ENCODE measurements at regions not wholly inside any gene's neighbourhood (a gene's known extent, or its start where the extent isn't known, plus 50 kb on each side); places are given as distances from the start of the nearest gene placed in this dataset.

DNA sequence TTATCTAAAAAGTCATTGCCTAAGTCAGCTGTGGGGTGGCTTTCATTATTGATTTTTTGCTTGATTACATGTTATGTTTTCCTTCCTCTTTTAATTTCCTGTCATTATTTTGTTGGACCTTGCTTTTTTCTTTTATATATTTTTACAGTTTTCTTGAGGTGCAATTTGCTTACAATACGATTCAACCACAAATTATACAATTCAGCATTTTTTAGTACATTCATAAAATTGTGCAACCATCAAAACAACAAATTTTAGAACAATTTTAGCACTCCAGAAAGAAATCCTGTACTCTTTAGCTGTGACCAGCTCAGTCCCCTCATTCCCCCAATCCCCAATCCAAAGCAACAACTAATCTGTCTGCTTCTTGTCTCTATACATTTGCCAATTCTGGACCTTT lies 608.9 kb downstream of the C6orf118 start:
- TF ChIP-seq EZH2 (IDR thresholded peaks at IDR 0.05; ENCODE audit: borderline replicate concordance), result no peak
- TF ChIP-seq, protein P1, sequence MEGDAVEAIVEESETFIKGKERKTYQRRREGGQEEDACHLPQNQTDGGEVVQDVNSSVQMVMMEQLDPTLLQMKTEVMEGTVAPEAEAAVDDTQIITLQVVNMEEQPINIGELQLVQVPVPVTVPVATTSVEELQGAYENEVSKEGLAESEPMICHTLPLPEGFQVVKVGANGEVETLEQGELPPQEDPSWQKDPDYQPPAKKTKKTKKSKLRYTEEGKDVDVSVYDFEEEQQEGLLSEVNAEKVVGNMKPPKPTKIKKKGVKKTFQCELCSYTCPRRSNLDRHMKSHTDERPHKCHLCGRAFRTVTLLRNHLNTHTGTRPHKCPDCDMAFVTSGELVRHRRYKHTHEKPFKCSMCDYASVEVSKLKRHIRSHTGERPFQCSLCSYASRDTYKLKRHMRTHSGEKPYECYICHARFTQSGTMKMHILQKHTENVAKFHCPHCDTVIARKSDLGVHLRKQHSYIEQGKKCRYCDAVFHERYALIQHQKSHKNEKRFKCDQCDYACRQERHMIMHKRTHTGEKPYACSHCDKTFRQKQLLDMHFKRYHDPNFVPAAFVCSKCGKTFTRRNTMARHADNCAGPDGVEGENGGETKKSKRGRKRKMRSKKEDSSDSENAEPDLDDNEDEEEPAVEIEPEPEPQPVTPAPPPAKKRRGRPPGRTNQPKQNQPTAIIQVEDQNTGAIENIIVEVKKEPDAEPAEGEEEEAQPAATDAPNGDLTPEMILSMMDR (IDR thresholded peaks at IDR 0.05; ENCODE audit: poor library complexity), result no peak
- no peak for TF ChIP-seq EZH2phosphoT487 (IDR thresholded peaks at IDR 0.05; ENCODE audit: low read depth, severe bottlenecking, unreplicated experiment)
- WGBS (ENCODE audit: low lambda C conversion rate, missing lambda C conversion rate), result 80% methylated on average over 1 of the region's 1 CpG
- H3K36me3 ChIP-seq (replicated peaks; ENCODE audit: insufficient read depth, low read depth), result no peaks in the 10 kb centered on the region
- H3K27me3 ChIP-seq, result no peaks in the 10 kb centered on the region
- no peaks in the 10 kb centered on the region for H4K20me1 ChIP-seq (ENCODE audit: insufficient read depth, poor library complexity, severe bottlenecking)
- H3K4me1 ChIP-seq (ENCODE audit: insufficient read depth), result no peaks in the 10 kb centered on the region
- H3K27ac ChIP-seq, result no peak overlapping the region
- no peak overlapping the region for H3K4me3 ChIP-seq
- no peak for DNase-seq (ENCODE audit: low spot score)
- H3K79me2 ChIP-seq, result no peaks in the 10 kb centered on the region
- no peak overlapping the region for H3K4me2 ChIP-seq
- no peaks in the 10 kb centered on the region for H3K9me3 ChIP-seq (ENCODE audit: low read depth)
- H3K9me2 ChIP-seq (replicated peaks; ENCODE audit: insufficient read depth), result no peaks in the 10 kb centered on the region
- no peak overlapping the region for H2AFZ ChIP-seq

DNA sequence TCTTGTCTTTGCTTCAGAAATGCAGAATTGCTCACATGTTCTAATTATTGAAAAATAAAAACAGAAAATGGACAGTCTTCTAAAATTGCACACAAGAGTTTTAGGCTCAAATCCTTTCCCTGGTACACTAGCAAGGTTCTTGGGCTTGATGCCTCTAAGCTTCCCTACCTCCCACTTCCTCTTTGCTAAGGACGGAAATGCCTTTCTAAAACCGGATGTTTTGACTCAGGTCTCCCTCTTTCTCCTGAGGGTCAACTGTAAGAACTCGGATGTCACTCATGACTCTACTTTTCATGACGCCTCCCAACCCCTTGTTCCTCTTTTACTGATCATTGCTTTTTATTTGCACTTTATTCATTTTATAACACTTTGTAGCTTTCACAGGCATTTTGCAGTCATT lies 613.5 kb downstream of the C6orf118 start:
- Histone ChIP-seq H3K9me3 (ENCODE audit: low read depth) (no peaks in the 10 kb centered on the region), H3K4me2 (no peak overlapping the region), H4K20me1 (ENCODE audit: insufficient read depth, poor library complexity, severe bottlenecking) (no peaks in the 10 kb centered on the region), H3K4me3 (no peak overlapping the region), H3K9me2 (replicated peaks; ENCODE audit: insufficient read depth) (no peaks in the 10 kb centered on the region), H3K27me3 (no peaks in the 10 kb centered on the region), H3K36me3 (replicated peaks; ENCODE audit: insufficient read depth, low read depth) (no peaks in the 10 kb centered on the region), H2AFZ (no peak overlapping the region), H3K79me2 (no peaks in the 10 kb centered on the region), H3K27ac (no peak overlapping the region), H3K4me1 (ENCODE audit: insufficient read depth) (no peaks in the 10 kb centered on the region)
- no peak for DNase-seq (ENCODE audit: low spot score)
- TF ChIP-seq, protein P1 (IDR thresholded peaks at IDR 0.05; ENCODE audit: poor library complexity), result no peak
- no peak for TF ChIP-seq EZH2phosphoT487 (IDR thresholded peaks at IDR 0.05; ENCODE audit: low read depth, severe bottlenecking, unreplicated experiment)
- no peak for TF ChIP-seq EZH2 (IDR thresholded peaks at IDR 0.05; ENCODE audit: borderline replicate concordance)
- 76% methylated on average over 4 of the region's 4 CpGs for WGBS (ENCODE audit: low lambda C conversion rate, missing lambda C conversion rate)

DNA sequence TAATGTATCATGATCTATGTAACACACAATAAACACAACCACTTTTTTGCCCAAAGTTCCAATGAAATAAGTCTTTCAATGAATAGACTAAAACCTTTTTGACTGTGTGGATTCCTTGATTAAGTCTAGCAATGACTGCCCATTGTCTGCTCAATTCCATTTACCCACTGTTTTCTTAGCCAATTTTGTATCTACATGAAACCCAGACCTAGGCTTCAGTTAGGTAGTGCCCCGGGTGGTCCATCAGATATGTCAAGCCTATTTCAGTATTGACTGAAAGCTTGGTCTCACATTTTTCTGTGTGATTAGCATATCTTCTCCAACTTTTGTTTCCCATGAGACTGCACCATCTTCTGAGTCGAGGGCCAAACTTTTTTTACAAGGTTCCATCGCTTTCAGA lies 615.0 kb downstream of the C6orf118 start:
- H3K36me3 ChIP-seq (replicated peaks; ENCODE audit: insufficient read depth, low read depth), result no peaks in the 10 kb centered on the region
- H3K4me2 ChIP-seq, result no peak overlapping the region
- H3K9me3 ChIP-seq (ENCODE audit: low read depth), result no peaks in the 10 kb centered on the region
- no peak for DNase-seq (ENCODE audit: low spot score)
- no peaks in the 10 kb centered on the region for H3K9me2 ChIP-seq (replicated peaks; ENCODE audit: insufficient read depth)
- no peaks in the 10 kb centered on the region for H3K79me2 ChIP-seq
- TF ChIP-seq, protein P1 (IDR thresholded peaks at IDR 0.05; ENCODE audit: poor library complexity), result no peak
- no peak for TF ChIP-seq EZH2 (IDR thresholded peaks at IDR 0.05; ENCODE audit: borderline replicate concordance)
- no peak for TF ChIP-seq EZH2phosphoT487 (IDR thresholded peaks at IDR 0.05; ENCODE audit: low read depth, severe bottlenecking, unreplicated experiment)
- no peak overlapping the region for H3K4me3 ChIP-seq
- no peaks in the 10 kb centered on the region for H3K27me3 ChIP-seq
- no peak overlapping the region for H3K27ac ChIP-seq
- no peak overlapping the region for H2AFZ ChIP-seq
- WGBS (ENCODE audit: low lambda C conversion rate, missing lambda C conversion rate), result 86% methylated on average over 3 of the region's 3 CpGs
- no peaks in the 10 kb centered on the region for H4K20me1 ChIP-seq (ENCODE audit: insufficient read depth, poor library complexity, severe bottlenecking)
- H3K4me1 ChIP-seq (ENCODE audit: insufficient read depth), result no peaks in the 10 kb centered on the region

DNA sequence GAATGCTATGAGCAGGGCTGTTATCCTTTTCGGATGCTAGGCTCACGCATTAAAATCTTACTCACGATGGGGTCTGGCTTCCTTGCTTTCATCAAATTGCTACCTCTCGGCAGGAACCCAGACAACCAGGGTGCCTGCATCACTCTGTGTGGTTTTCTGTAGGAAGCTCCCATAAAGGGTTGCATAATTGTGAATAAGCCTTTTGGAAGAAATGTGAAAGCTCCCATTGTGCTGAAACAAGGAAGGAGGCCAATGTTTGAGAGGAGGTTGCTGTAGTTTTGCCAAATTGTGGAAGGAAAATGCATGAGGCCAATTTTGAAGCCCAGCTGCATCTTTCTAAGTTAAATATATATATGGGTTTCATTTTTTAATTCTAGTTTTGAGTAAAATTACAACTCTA lies 615.5 kb downstream of the C6orf118 start:
- TF ChIP-seq EZH2 (IDR thresholded peaks at IDR 0.05; ENCODE audit: borderline replicate concordance) (no peak), EZH2phosphoT487 (IDR thresholded peaks at IDR 0.05; ENCODE audit: low read depth, severe bottlenecking, unreplicated experiment) (no peak)
- TF ChIP-seq, protein P1 (IDR thresholded peaks at IDR 0.05; ENCODE audit: poor library complexity), result no peak

More for the DNA sequence above, 615.5 kb downstream of the C6orf118 start:
- Histone ChIP-seq H3K27ac (no peak overlapping the region), H3K4me1 (ENCODE audit: insufficient read depth) (no peaks in the 10 kb centered on the region), H3K4me2 (no peak overlapping the region), H3K79me2 (no peaks in the 10 kb centered on the region), H3K9me3 (ENCODE audit: low read depth) (no peaks in the 10 kb centered on the region), H3K36me3 (replicated peaks; ENCODE audit: insufficient read depth, low read depth) (no peaks in the 10 kb centered on the region), H3K4me3 (no peak overlapping the region), H3K9me2 (replicated peaks; ENCODE audit: insufficient read depth) (no peaks in the 10 kb centered on the region), H4K20me1 (ENCODE audit: insufficient read depth, poor library complexity, severe bottlenecking) (no peaks in the 10 kb centered on the region), H3K27me3 (no peaks in the 10 kb centered on the region), H2AFZ (no peak overlapping the region)
- WGBS (ENCODE audit: low lambda C conversion rate, missing lambda C conversion rate), result 56% methylated on average over 4 of the region's 4 CpGs
- DNase-seq (ENCODE audit: low spot score), result no peak
